HG02571 (cell line): ENCODE measurements at regions not wholly inside any gene's neighbourhood (a gene's known extent, or its start where the extent isn't known, plus 50 kb on each side); places are given as distances from the start of the nearest gene placed in this dataset.

Experiments used
- ATAC-seq: cut with Tn5 transposase; IDR thresholded peaks from one replicate; pipeline ENCODE4 v1.9.1; 2021; ENCODE audit warnings: mild to moderate bottlenecking, moderate library complexity; ENCODE audit not compliant: unreplicated experiment

DNA sequence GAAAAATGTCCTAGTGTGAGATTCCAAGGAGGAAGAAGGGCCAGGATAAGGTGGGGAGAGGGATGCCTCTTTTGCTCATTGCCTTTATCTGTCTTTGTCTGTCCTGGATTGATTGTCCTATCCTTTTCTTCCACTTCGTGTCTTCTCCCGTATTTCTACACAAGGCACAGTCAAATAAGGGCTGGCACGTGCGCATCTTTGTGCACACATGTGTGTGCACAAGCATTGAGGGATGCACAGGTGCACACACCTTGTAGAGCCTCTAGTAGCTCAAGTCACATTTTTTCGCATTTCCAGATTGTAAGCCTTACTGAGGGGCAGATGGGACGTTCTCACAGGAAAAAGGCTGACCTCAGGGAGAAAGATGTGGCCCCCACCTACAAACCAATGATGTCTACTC lies 170.2 kb upstream of the TNP1 start:
- no peak for ATAC-seq

DNA sequence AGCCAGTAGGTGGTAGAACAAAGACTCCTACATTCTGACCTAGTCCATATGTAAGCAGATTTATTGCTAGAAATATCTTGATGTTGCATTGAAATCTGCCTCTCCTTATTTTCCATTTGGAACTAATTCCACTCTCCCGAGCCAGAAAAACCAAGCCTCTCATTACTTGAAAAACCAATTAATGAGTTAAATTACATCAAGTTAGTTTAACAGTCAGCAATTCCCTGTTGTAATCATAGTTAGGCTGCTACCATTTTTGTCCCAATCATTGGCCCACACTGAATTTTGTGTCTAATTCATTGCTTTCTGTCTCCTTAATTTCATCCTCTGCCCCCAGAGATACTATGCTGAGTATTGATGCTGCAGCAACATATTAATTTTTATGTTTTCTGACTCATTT lies 168.3 kb upstream of the TNP1 start:
- ATAC-seq = no peak

GRCh38 chr2:217027414-217027813 lies 167.6 kb upstream of the TNP1 start:
- no peak for ATAC-seq

GRCh38 chr2:217026569-217026968 lies 166.7 kb upstream of the TNP1 start:
- ATAC-seq = no peak

DNA sequence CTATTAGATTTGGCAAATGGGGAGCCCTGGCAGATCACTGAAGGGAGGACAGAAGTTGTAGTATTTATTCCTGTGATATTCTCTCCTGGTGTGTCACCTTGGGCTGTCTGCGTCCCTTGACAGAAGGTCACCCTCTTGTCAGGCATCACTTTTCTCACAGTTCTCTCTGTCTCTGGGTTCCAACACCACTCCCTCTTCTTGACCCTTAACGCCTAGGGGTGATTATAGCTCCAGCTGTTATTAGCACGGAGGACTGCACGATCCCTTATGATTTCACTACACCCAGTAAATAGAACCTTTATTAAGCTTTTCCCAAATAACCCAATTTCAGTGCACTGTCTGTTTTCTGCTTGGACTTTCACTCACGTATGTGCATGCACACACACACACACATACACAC lies 166.3 kb upstream of the TNP1 start:
- ATAC-seq = no peak

- no peak for ATAC-seq
These were observed 163.7 kb upstream of the TNP1 start for GRCh38 chr2:217023611-217024010.

DNA sequence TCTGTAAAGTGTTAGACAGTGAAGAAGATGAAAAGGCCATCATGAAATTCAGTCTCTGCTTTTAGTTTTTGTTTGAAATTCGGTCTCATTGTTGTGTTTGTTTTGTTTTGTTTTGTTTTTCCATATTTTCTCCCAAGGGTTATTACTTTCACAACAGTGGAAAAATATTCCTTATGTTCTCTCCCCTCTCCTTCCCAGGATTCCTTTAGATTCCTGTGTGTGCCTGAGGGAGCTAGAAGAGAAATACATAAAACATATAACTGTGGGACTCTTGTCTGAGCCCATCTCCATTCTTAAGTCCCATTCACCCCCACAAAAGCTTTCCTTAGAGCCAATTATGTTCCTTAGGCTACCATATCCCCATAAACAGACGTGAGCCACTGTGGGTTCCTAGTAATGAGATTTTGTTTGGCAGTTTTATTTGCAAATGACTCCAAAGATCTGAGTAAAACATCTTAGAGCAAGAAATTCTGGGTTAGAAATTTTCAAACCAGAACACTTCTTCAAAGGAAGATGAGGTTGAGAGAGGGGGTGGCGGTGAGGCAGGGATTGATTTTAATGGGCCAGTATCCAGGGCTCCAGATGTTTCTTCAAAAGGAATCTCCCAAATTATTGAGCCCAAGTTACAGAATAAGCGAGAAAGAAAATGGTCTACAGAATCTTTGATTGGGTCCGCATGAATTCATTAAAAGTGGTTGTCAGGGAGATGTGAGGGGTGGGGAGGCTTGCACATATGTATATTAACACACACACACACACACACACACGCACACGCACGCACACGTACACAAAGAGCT lies 157.8 kb upstream of the TNP1 start:
- ATAC-seq = no peak

DNA sequence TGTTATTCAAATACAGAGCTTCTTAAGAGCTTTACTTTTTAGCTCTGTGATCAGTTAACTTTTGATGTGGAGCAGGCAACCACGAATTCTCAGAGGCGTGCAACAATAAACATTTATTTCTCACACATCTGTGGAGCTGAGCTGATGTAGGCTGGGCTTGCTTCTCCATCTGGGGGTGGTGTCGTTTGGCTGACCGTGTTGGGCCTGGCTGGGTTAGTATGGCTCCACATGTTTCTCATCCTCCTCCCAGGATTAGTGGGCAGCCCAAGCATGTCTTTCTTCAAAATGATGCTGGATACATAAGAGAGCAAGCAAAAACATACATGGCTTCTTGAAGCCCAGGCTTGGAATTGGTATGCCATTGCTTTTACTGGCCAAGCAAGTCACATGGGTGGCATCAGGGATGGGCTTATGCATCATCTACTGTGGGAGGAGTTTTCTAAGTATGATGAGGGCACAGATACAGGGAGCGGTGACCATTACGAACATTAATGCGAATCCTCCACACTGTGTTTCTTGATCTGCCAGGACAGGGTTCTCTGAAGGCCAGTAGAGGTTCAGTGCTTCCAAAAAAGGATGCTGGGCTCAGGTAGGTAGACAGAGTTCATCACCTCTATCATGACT lies 157.0 kb upstream of the TNP1 start:
- ATAC-seq = no peak

GRCh38 chr2:217014328-217015105 lies 154.7 kb upstream of the TNP1 start:
- no peak for ATAC-seq

DNA sequence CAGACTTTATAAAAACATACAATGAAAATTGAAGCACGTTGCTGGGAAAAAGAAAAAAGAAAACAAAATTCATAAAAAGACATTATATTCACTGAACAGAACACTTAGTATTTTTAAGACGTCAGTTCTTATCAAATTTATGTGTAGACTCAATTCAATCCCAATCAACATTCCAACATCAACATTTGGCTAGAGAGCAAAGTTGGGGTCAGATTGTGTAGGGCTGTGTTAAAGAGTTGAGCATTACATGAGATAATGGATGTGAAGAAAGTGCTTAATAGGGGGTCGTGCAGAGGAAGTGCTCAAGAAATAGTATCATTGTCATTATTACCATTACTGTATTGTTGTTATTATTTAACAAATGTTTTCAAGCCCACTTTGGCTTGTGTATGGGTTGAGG lies 154.1 kb upstream of the TNP1 start:
- no peak for ATAC-seq

- no peak for ATAC-seq
These were observed 151.7 kb upstream of the TNP1 start for GRCh38 chr2:217011576-217011975.

- no peak for ATAC-seq
These were observed 150.3 kb upstream of the TNP1 start for GRCh38 chr2:217010173-217010572.

- no peak for ATAC-seq
These were observed 148.9 kb upstream of the TNP1 start for GRCh38 chr2:217008794-217009193.

DNA sequence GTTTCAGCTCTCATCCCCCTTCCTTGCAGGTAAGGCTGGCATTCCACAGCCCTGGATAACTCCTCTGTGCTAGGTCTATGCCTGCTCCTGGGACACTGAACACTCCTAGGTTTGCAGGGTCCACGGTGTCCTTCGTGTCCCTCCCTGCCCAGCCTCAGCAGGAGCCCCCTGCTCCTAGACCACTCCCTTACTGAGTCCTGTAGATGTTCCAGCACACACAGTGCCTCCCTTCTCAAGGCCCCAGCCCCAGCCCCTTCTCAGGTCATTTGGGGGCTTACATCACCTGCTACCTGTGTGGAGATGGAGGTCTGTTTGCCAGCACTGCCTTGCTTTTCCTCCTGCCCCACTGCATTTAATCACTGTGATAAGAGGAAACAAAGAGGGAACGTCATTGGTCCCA lies 146.4 kb upstream of the TNP1 start:
- ATAC-seq = no peak

DNA sequence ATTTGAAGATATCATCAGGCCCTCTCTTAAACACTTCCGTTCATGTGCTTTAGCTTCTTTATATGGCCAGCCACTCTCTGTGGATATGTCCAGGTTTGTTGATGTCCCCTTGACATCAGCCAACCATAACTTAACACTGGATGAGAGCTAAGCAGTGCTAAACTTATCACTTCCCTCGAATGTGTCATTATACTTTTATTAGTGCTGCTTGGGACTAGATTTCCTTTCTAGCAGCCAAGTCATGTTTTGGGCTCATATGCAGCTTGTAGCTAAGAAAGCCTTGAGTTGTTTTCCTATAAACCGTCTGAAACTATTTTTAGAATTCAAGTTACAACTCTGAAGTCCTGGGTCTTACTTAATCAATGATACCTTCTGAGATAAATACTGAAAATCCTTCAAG lies 144.8 kb upstream of the TNP1 start:
- no peak for ATAC-seq

- no peak for ATAC-seq
These were observed 141.9 kb upstream of the TNP1 start for GRCh38 chr2:217001740-217002139.

DNA sequence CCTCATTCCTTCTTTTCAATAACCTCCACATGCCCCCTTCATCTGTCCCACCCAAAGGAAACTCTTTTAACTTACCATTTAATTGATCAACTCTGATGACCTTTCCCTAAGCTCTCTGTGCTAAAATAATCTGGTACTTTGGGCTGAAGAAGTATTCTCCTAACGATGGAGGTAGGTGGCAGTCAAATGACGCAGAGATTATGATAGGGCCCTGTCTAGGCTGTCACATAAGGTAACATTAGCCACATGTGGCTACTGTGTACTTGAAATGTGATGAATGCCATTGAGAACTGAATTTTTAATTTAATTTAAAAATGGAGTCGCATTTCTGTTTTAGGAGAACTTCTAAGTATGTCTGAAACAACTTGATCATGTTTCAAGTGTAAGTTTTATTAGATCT lies 140.5 kb upstream of the TNP1 start:
- no peak for ATAC-seq

DNA sequence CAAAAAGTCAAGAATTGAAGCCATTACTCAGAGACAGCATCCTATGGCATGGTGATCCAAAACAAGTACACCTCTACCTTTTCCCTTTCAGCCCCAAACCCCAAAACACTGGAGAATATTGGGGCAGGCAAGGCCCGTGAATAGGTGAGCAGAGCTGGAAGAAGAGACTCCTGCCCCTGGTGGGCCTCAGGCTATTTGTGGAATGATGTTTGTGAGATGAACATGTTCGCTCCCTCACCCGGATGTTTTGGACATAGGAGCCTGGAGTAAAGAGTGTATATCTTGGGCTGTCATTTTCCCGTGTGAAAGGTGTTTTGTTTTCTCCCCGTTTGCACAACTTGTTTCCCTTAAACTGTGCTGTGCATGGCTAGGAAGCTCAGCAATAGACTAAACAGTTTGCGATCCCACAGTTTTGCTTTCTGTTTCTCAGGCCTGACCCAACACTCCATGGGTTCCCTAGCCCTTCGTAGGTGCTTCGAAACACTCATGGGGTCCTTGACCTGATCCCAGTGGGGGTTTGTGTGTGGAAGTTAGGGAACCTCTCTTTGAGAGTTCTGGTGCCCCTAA lies 136.5 kb upstream of the TNP1 start:
- ATAC-seq = no peak

DNA sequence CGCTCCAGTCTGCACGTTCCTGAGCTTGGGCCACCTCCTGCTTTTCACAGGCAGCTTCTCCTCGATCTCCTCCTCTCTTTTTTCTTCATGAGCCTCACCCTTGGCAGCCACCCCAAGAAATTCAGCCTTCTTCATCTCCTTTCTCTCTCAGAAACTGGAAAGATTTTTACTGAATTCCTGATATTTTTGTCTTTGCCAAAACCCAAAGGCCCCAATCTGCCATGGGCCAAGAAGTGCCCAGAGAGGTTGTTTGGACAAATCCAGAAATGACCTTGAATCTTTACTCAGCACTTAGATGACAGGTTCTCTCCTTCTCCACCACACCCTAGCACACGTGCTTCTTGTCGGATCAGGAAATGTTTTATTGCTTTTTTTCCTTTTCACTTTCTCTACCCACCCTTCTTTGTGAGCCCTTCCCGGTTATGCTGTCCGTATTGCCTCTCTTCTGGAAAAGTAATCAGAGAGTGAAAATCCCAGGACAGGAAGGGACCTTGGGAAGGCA lies 134.5 kb upstream of the TNP1 start:
- no peak for ATAC-seq

DNA sequence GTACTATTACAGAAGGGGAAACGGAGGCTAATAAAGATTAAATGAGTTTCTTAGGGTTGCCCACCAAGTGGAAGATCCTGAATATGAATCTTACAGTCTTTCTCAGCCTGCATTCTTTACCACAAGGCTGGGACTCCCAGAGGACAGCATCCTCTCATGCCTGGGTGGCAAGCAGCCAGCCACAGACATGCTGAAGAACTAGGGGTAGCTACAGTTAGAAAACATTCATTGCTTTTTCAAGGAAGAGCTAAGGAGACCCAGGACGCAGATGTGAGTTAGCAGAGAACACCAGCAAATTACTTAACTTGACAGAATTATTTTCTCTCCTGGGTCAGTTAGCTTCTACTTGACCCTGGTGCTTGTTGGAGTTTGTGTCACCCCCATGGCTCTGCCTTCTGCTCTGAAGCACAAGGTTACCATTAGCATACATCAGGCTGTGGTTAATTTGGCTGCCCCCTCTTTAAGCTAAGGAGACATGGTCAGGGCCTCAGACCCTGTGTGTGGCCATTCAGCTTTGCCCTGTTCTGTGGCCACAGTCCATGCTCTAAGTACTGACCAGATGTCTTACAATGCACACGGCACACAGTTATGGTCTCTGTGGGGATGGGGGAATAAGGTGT lies 132.3 kb upstream of the TNP1 start:
- ATAC-seq = no peak

- no peak for ATAC-seq
These were observed 131.7 kb upstream of the TNP1 start for GRCh38 chr2:216991563-216991962.
